Tibial artery (tissue), 4 donors: ENCODE measurements at regions not wholly inside any gene's neighbourhood (a gene's known extent, or its start where the extent isn't known, plus 50 kb on each side); places are given as distances from the start of the nearest gene placed in this dataset.
A peak's percentile ranks its signal among the peaks of the same experiment; 100 is the strongest.

Experiments used
- DNase-seq, 2 donors: peaks; one replicate each; pipeline ENCODE4 v3.0.0-alpha.2; 2019
- H3K27ac ChIP-seq, 2 donors: fragments of 200-600 bp; sonication (generic) in 1 of 2; 1 replicate in 1 of 2; 2 replicates in 1 of 2; pipeline ENCODE4 v1.5.1; 2018 to 2019; ENCODE audit warnings: mild to moderate bottlenecking in 1 of 2
- H3K27me3 ChIP-seq, 2 donors: fragments of 200-600 bp; sonication (generic) in 1 of 2; one replicate each; pipeline versions ENCODE4 v1.5.1 to v1.6.0; 2016 to 2019
- H3K36me3 ChIP-seq, 3 donors: fragments of 200-600 bp; sonication (generic) in 2 of 3; one replicate each; pipeline ENCODE4 v1.5.1; 2016 to 2019; ENCODE audit warnings: mild to moderate bottlenecking in 2 of 3
- H3K4me1 ChIP-seq, 4 donors: fragments of 200-600 bp; sonication (generic) in 2 of 4; 1 replicate in 3 of 4; 2 replicates in 1 of 4; pipeline ENCODE4 v1.5.1; 2016 to 2019
- H3K4me3 ChIP-seq, 2 donors: fragments of 200-600 bp; sonication (generic) in 1 of 2; 1 replicate in 1 of 2; 2 replicates in 1 of 2; pipeline ENCODE4 v1.5.1; 2018 to 2019; ENCODE audit warnings: mild to moderate bottlenecking in 2 of 2
- H3K9me3 ChIP-seq, 3 donors: fragments of 200-600 bp; sonication (generic) in 1 of 3; one replicate each; pipeline ENCODE4 v1.5.1; 2016 to 2019
- CTCF ChIP-seq, 2 experiments: fragments of 200-600 bp in 1 of 2; fragments of 450-650 bp in 1 of 2; IDR thresholded peaks; one replicate each; pipeline ENCODE4 v1.5.1; 2017 to 2019; ENCODE audit warnings: antibody characterized with exemption in 2 of 2, mild to moderate bottlenecking in 1 of 2, moderate library complexity in 1 of 2
- intact Hi-C: fragments of 100-400 bp; cut with DNase I; formaldehyde crosslinking; loops from one replicate; pipeline ENCODE4 v1.15.0; 2023; ENCODE audit warnings: low total_unique reads

- H3K27ac ChIP-seq: peak overlapping the region; percentile 70 to 87
- H3K27me3 ChIP-seq: no peaks in the 10 kb centered on the region
- DNase-seq: peak; percentile 90 to 94
- peak in 1 of 2 experiments; percentile 20 for TF ChIP-seq CTCF (IDR thresholded peaks at IDR 0.05)
- peak overlapping the region; percentile 45 to 46 for H3K4me3 ChIP-seq
- intact Hi-C loops: loop anchor here (2.0 to 10.0 kb wide), 2 partner anchors 48 to 66 kb away; no protein-coding TSS in a partner anchor
- no peaks in the 10 kb centered on the region for H3K36me3 ChIP-seq
- peaks cover 0 to 27% (median 14%) of the 10 kb centered on the region in 4 donors for H3K4me1 ChIP-seq
- H3K9me3 ChIP-seq: no peaks in the 10 kb centered on the region
Measured at GRCh38 chr6:37102299-37103168, 67.4 kb upstream of the PIM1 start.

- peak overlapping the region; percentile 45 to 46 for H3K4me3 ChIP-seq
- H3K27ac ChIP-seq: peak overlapping the region; percentile 70 to 87
- no peak for TF ChIP-seq CTCF (IDR thresholded peaks at IDR 0.05)
- peaks cover 0 to 27% (median 14%) of the 10 kb centered on the region in 4 donors for H3K4me1 ChIP-seq
- H3K36me3 ChIP-seq: no peaks in the 10 kb centered on the region
- H3K27me3 ChIP-seq: no peaks in the 10 kb centered on the region
- intact Hi-C loops: loop anchor here (2.0 to 10.0 kb wide), 2 partner anchors 49 to 65 kb away; no protein-coding TSS in a partner anchor
- no peaks in the 10 kb centered on the region for H3K9me3 ChIP-seq
- peak; percentile 51 to 71 for DNase-seq
Measured at GRCh38 chr6:37103169-37104039, 66.5 kb upstream of the PIM1 start.

- no peak for DNase-seq
- Histone ChIP-seq H3K9me3 (no peaks in the 10 kb centered on the region), H3K27ac (no peak overlapping the region), H3K4me1 (peaks cover 0 to 27% (median 14%) of the 10 kb centered on the region in 4 donors), H3K27me3 (no peaks in the 10 kb centered on the region), H3K36me3 (no peaks in the 10 kb centered on the region), H3K4me3 (no peak overlapping the region)
- no peak for TF ChIP-seq CTCF (IDR thresholded peaks at IDR 0.05)
- intact Hi-C loops: loop anchor here (10.0 kb wide), 1 partner anchor 50 kb away; no protein-coding TSS in a partner anchor
Measured at GRCh38 chr6:37104824-37105147, 65.2 kb upstream of the PIM1 start.

- Histone ChIP-seq H3K4me1 (peaks cover 0 to 27% (median 14%) of the 10 kb centered on the region in 4 donors), H3K27ac (no peak overlapping the region), H3K36me3 (no peaks in the 10 kb centered on the region), H3K4me3 (no peak overlapping the region), H3K9me3 (no peaks in the 10 kb centered on the region), H3K27me3 (no peaks in the 10 kb centered on the region)
- intact Hi-C loops: loop anchor here (10.0 kb wide), 1 partner anchor 51 kb away; no protein-coding TSS in a partner anchor
- TF ChIP-seq CTCF (IDR thresholded peaks at IDR 0.05): no peak
- no peak for DNase-seq
Measured at GRCh38 chr6:37105148-37106050, 64.6 kb upstream of the PIM1 start.

DNA sequence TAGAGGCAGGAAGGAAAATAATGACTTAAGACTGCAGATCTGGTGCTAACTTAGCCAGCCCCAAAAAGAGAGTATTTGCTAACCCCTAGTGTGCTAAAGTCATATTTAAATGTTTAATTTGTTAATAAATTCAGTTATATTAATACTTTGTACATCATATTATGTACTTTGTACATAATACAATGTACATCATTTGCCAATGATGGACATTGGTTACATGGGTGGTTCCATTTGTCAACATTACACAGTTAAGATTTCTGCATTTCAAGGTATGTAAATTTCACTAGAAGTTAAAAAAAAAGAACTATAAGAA is 63.9 kb upstream of the PIM1 start:
- TF ChIP-seq CTCF (IDR thresholded peaks at IDR 0.05): no peak
- H3K4me1 ChIP-seq: peaks cover 0 to 27% (median 14%) of the 10 kb centered on the region in 4 donors
- H3K9me3 ChIP-seq: no peaks in the 10 kb centered on the region
- H3K36me3 ChIP-seq: no peaks in the 10 kb centered on the region
- no peak overlapping the region for H3K27ac ChIP-seq
- no peaks in the 10 kb centered on the region for H3K27me3 ChIP-seq
- DNase-seq: no peak
- intact Hi-C loops: loop anchor here (10.0 kb wide), 1 partner anchor 51 kb away; no protein-coding TSS in a partner anchor
- no peak overlapping the region for H3K4me3 ChIP-seq
